Activated CD8-positive, alpha-beta memory T cell treated with anti-CD3 and anti-CD28 coated beads, Interleukin-2, amount 10 ng/mL, durations not matched to agents 7 days and 5 days (primary cell): ENCODE measurements at regions not wholly inside any gene's neighbourhood (a gene's known extent, or its start where the extent isn't known, plus 50 kb on each side); places are given as distances from the start of the nearest gene placed in this dataset.

Experiments used
- ATAC-seq: fragments of 150-1000 bp; cut with Tn5 transposase; one replicate; pipeline ENCODE4 v1.10.0; 2021; ENCODE audit warnings: moderate library complexity
- CTCF ChIA-PET: fragments of 350-600 bp; sonication (Branson Sonifier 250); formaldehyde crosslinking; loops from one replicate; lab custom pipeline; 2021; ENCODE audit warnings: antibody characterized with exemption; lab: Charles Lee
- DNase-seq: peaks from one replicate; pipeline ENCODE4 v3.0.0-alpha.2; 2020
- H3K27ac Mint-ChIP-seq: one replicate; pipeline ENCODE4 v1.8.0; 2021; ENCODE audit warnings: mild to moderate bottlenecking, mixed read lengths
- H3K27me3 Mint-ChIP-seq: one replicate; pipeline ENCODE4 v1.8.0; 2021; ENCODE audit warnings: mixed read lengths
- H3K36me3 Mint-ChIP-seq: one replicate; pipeline ENCODE4 v1.8.0; 2021; ENCODE audit warnings: mild to moderate bottlenecking, mixed read lengths
- H3K4me1 Mint-ChIP-seq: one replicate; pipeline ENCODE4 v1.8.0; 2021; ENCODE audit warnings: mixed read lengths
- H3K4me3 Mint-ChIP-seq: one replicate; pipeline ENCODE4 v1.8.0; 2021; ENCODE audit warnings: mild to moderate bottlenecking, moderate library complexity, mixed read lengths
- H3K9me3 Mint-ChIP-seq: one replicate; pipeline ENCODE4 v1.8.0; 2022; ENCODE audit warnings: low read depth, mixed read lengths

- H3K36me3 Mint-ChIP-seq: no peaks in the 10 kb centered on the region
- peaks cover 8% of the 10 kb centered on the region for H3K27me3 Mint-ChIP-seq
- no peaks in the 10 kb centered on the region for H3K4me1 Mint-ChIP-seq
- ATAC-seq: no peak
- CTCF ChIA-PET: interaction anchor here (1.3 kb wide), 1 partner anchor 9 kb away, joined by 3 read pairs; no protein-coding TSS in a partner anchor
- no peak for DNase-seq
- no peak overlapping the region for H3K4me3 Mint-ChIP-seq
- H3K9me3 Mint-ChIP-seq: no peaks in the 10 kb centered on the region
- H3K27ac Mint-ChIP-seq: no peak overlapping the region
Measured at GRCh38 chr5:127223256-127223974, 67.2 kb upstream of the MEGF10 start.

GRCh38 chr5:127227881-127228280 is 62.7 kb upstream of the MEGF10 start:
- peaks cover 9% of the 10 kb centered on the region for H3K4me1 Mint-ChIP-seq
- CTCF ChIA-PET: no interaction called here
- no peaks in the 10 kb centered on the region for H3K36me3 Mint-ChIP-seq
- H3K27ac Mint-ChIP-seq: no peak overlapping the region
- ATAC-seq (no peak), DNase-seq (no peak)
- H3K9me3 Mint-ChIP-seq: no peaks in the 10 kb centered on the region
- no peak overlapping the region for H3K4me3 Mint-ChIP-seq
- peaks cover 4% of the 10 kb centered on the region for H3K27me3 Mint-ChIP-seq

- H3K36me3 Mint-ChIP-seq: no peaks in the 10 kb centered on the region
- CTCF ChIA-PET: no interaction called here
- no peak for ATAC-seq
- no peaks in the 10 kb centered on the region for H3K9me3 Mint-ChIP-seq
- no peak for DNase-seq
- peaks cover 4% of the 10 kb centered on the region for H3K27me3 Mint-ChIP-seq
- no peak overlapping the region for H3K27ac Mint-ChIP-seq
- peaks cover 9% of the 10 kb centered on the region for H3K4me1 Mint-ChIP-seq
- peak overlapping the region; percentile 69 for H3K4me3 Mint-ChIP-seq
Measured at GRCh38 chr5:127228540-127229184, 61.9 kb upstream of the MEGF10 start.

- Mint-ChIP-seq H3K4me3 (peak overlapping the region; percentile 69), H3K9me3 (no peaks in the 10 kb centered on the region), H3K27ac (no peak overlapping the region), H3K36me3 (no peaks in the 10 kb centered on the region), H3K27me3 (peaks cover 4% of the 10 kb centered on the region), H3K4me1 (peaks cover 9% of the 10 kb centered on the region)
- CTCF ChIA-PET: no interaction called here
- ATAC-seq: peak; percentile 84
- DNase-seq: peak; percentile 64
Measured at GRCh38 chr5:127229185-127229889, 61.3 kb upstream of the MEGF10 start.

- no peaks in the 10 kb centered on the region for H3K9me3 Mint-ChIP-seq
- no peak for ATAC-seq
- no peak for DNase-seq
- H3K4me1 Mint-ChIP-seq: peaks cover 9% of the 10 kb centered on the region
- no peak overlapping the region for H3K4me3 Mint-ChIP-seq
- H3K36me3 Mint-ChIP-seq: no peaks in the 10 kb centered on the region
- peaks cover 4% of the 10 kb centered on the region for H3K27me3 Mint-ChIP-seq
- no peak overlapping the region for H3K27ac Mint-ChIP-seq
- CTCF ChIA-PET: no interaction called here
Measured at GRCh38 chr5:127231118-127231517, 59.5 kb upstream of the MEGF10 start.

- no peaks in the 10 kb centered on the region for H3K9me3 Mint-ChIP-seq
- CTCF ChIA-PET: no interaction called here
- no peaks in the 10 kb centered on the region for H3K27me3 Mint-ChIP-seq
- ATAC-seq: no peak
- H3K4me1 Mint-ChIP-seq: peaks cover 9% of the 10 kb centered on the region
- no peak overlapping the region for H3K27ac Mint-ChIP-seq
- DNase-seq: no peak
- H3K4me3 Mint-ChIP-seq: no peak overlapping the region
- no peaks in the 10 kb centered on the region for H3K36me3 Mint-ChIP-seq
Measured at GRCh38 chr5:127233590-127233989, 57.0 kb upstream of the MEGF10 start.

GRCh38 chr5:127235136-127235535 is 55.5 kb upstream of the MEGF10 start:
- ATAC-seq: no peak
- no peak for DNase-seq
- Mint-ChIP-seq H3K27me3 (no peaks in the 10 kb centered on the region), H3K27ac (no peak overlapping the region), H3K4me3 (no peak overlapping the region), H3K36me3 (no peaks in the 10 kb centered on the region), H3K4me1 (peaks cover 1% of the 10 kb centered on the region), H3K9me3 (no peaks in the 10 kb centered on the region)
- CTCF ChIA-PET: no interaction called here

- CTCF ChIA-PET: no interaction called here
- H3K27ac Mint-ChIP-seq: no peak overlapping the region
- no peaks in the 10 kb centered on the region for H3K36me3 Mint-ChIP-seq
- H3K4me1 Mint-ChIP-seq: no peaks in the 10 kb centered on the region
- DNase-seq: no peak
- H3K9me3 Mint-ChIP-seq: no peaks in the 10 kb centered on the region
- no peak for ATAC-seq
- no peaks in the 10 kb centered on the region for H3K27me3 Mint-ChIP-seq
- no peak overlapping the region for H3K4me3 Mint-ChIP-seq
Measured at GRCh38 chr5:127236254-127236653, 54.3 kb upstream of the MEGF10 start.
